Choroid plexus epithelial cell (primary cell): ENCODE measurements at regions not wholly inside any gene's neighbourhood (a gene's known extent, or its start where the extent isn't known, plus 50 kb on each side); places are given as distances from the start of the nearest gene placed in this dataset.

Experiments
- DNase-seq: peaks from one replicate; pipeline ENCODE4 v3.0.0-alpha.2; 2010; ENCODE audit warnings: low read depth
- H3K4me3 ChIP-seq: 2 replicates; pipeline ENCODE4 v1.5.1; 2011; ENCODE audit warnings: low read depth, mild to moderate bottlenecking, control low read depth, low read length, moderate library complexity
- CTCF ChIP-seq: conservative IDR thresholded peaks from 2 replicates; pipeline ENCODE4 v1.5.1; 2011; ENCODE audit warnings: low read depth, mild to moderate bottlenecking, control low read depth, inconsistent platforms, low read length, moderate library complexity

- no peak overlapping the region for H3K4me3 ChIP-seq
- DNase-seq, result no peak
- no peak for TF ChIP-seq CTCF
Observed at GRCh38 chr6:99838607-99839006, 155.4 kb downstream of the MCHR2 start.

GRCh38 chr6:99841297-99841696, 152.7 kb downstream of the MCHR2 start:
- no peak for TF ChIP-seq CTCF
- H3K4me3 ChIP-seq, result no peak overlapping the region
- no peak for DNase-seq

DNA sequence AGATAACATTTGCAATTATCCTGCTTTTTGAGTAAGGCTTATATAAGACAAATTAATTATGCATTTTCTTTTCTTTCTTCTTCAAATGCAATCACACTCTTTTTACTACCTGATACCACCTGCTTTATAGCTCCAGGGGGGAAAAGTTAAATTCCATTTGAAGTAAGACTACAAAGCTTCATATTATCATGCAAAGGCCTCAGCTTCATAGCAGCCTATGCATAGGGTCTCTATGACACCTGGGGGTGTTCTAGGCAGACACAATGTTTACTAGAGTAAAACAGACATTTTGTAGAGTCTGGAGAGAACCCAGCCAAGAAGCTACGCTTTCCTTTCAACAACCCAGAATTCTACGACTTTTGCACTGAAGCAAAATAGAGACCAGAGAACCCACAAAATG, 148.0 kb downstream of the MCHR2 start:
- DNase-seq, result no peak
- no peak overlapping the region for H3K4me3 ChIP-seq
- TF ChIP-seq CTCF, result no peak

- no peak for TF ChIP-seq CTCF
- DNase-seq, result no peak
- no peak overlapping the region for H3K4me3 ChIP-seq
Observed at GRCh38 chr6:99850841-99851240, 143.2 kb downstream of the MCHR2 start.

DNA sequence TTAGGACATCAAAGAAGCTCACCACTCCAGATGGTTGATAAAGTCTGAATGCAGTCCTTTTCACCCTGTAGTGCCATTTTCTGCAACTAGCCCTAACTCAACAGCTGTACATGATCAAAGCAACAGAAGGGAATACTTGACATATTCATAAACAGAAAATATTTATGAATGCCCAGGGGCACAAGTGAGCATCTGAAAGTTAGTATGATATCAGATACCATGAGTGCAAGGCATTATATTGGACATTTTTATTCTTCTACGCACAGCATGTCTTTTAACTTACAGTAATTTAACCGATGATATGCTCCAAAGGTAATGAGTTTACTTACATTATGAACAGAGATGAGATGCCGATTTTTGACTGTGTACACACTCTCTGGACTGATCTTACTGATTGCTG, 142.0 kb downstream of the MCHR2 start:
- TF ChIP-seq CTCF, result no peak
- DNase-seq, result no peak
- H3K4me3 ChIP-seq, result no peak overlapping the region

GRCh38 chr6:99867026-99867425, 127.0 kb downstream of the MCHR2 start:
- no peak for TF ChIP-seq CTCF
- DNase-seq, result no peak
- no peak overlapping the region for H3K4me3 ChIP-seq

- peak; percentile 92 for TF ChIP-seq CTCF
- peak; percentile 81 for DNase-seq
- no peak overlapping the region for H3K4me3 ChIP-seq
Observed at GRCh38 chr6:99868074-99868702, 125.8 kb downstream of the MCHR2 start.
